Neural progenitor cell (in vitro differentiated cells): ENCODE measurements at regions not wholly inside any gene's neighbourhood (a gene's known extent, or its start where the extent isn't known, plus 50 kb on each side); places are given as distances from the start of the nearest gene placed in this dataset.

Experiments used
- DNase-seq: peaks from one replicate; pipeline ENCODE4 v3.0.0-alpha.2; 2016; ENCODE audit warnings: low spot score
- H2AFZ ChIP-seq: fragments of 200-600 bp; sonication (generic); replicated peaks from 2 replicates; pipeline ENCODE4 v1.6.1; 2016; ENCODE audit warnings: antibody characterized with exemption
- H3F3A ChIP-seq: fragments of 200-600 bp; sonication (generic); 2 replicates; pipeline ENCODE4 v1.6.1; 2016; ENCODE audit warnings: antibody characterized with exemption, low read depth
- H3K27ac ChIP-seq: fragments of 200-600 bp; sonication (generic); 2 replicates; pipeline ENCODE4 v1.5.1; 2016; ENCODE audit warnings: mild to moderate bottlenecking
- H3K27me3 ChIP-seq: fragments of 200-600 bp; sonication (generic); 2 replicates; pipeline ENCODE4 v1.6.1; 2016; ENCODE audit warnings: mild to moderate bottlenecking, moderate library complexity
- H3K36me3 ChIP-seq: fragments of 200-600 bp; sonication (generic); 2 replicates; pipeline ENCODE4 v1.5.1; 2016
- H3K4me1 ChIP-seq: fragments of 200-600 bp; sonication (generic); 2 replicates; pipeline ENCODE4 v1.6.1; 2016; ENCODE audit warnings: mixed run types
- H3K4me2 ChIP-seq: fragments of 200-600 bp; sonication (generic); 2 replicates; pipeline ENCODE4 v1.6.1; 2016
- H3K4me3 ChIP-seq: fragments of 200-600 bp; sonication (generic); 2 replicates; pipeline ENCODE4 v1.5.1; 2016
- H3K79me2 ChIP-seq: fragments of 200-600 bp; sonication (generic); 2 replicates; pipeline ENCODE4 v1.6.1; 2016; ENCODE audit warnings: low read depth
- H3K9ac ChIP-seq: fragments of 200-600 bp; sonication (generic); 2 replicates; pipeline ENCODE4 v1.6.1; 2016
- H3K9me3 ChIP-seq: fragments of 200-600 bp; sonication (generic); 2 replicates; pipeline ENCODE4 v1.5.1; 2016; ENCODE audit warnings: low read depth
- H4K20me1 ChIP-seq: fragments of 200-600 bp; sonication (generic); 2 replicates; pipeline ENCODE4 v1.6.1; 2016; ENCODE audit warnings: low read depth
- H3K27ac Mint-ChIP-seq: 3 replicates; pipeline ENCODE4 v1.8.0; 2021; ENCODE audit warnings: mixed read lengths
- H3K27me3 Mint-ChIP-seq: 2 replicates; pipeline ENCODE4 v1.8.0; 2022; ENCODE audit warnings: low read depth, mild to moderate bottlenecking, inconsistent platforms, moderate library complexity, mixed read lengths; ENCODE audit not compliant: insufficient read depth
- H3K36me3 Mint-ChIP-seq: 3 replicates; pipeline ENCODE4 v1.8.0; 2021; ENCODE audit warnings: mixed read lengths
- H3K4me1 Mint-ChIP-seq: 3 replicates; pipeline ENCODE4 v1.8.0; 2021; ENCODE audit warnings: mixed read lengths
- H3K4me3 Mint-ChIP-seq: 3 replicates; pipeline ENCODE4 v1.8.0; 2021; ENCODE audit warnings: mild to moderate bottlenecking, moderate library complexity, mixed read lengths
- H3K9me3 Mint-ChIP-seq: 3 replicates; pipeline ENCODE4 v1.8.0; 2020; ENCODE audit warnings: mixed read lengths
- EZH2 ChIP-seq: fragments of 200-600 bp; sonication (generic); IDR thresholded peaks from 2 replicates; pipeline ENCODE4 v1.6.1; 2017; ENCODE audit warnings: antibody characterized with exemption, mild to moderate bottlenecking, moderate library complexity
- EZH2phosphoT487 ChIP-seq: fragments of 200-600 bp; sonication (generic); IDR thresholded peaks from 2 replicates; pipeline ENCODE4 v1.6.1; 2017; ENCODE audit warnings: antibody characterized with exemption
- TF ChIP-seq, protein P1 (sequence below): fragments of 200-600 bp; sonication (generic); IDR thresholded peaks from 2 replicates; pipeline ENCODE4 v1.5.1; 2017; ENCODE audit warnings: antibody characterized with exemption, mild to moderate bottlenecking

DNA sequence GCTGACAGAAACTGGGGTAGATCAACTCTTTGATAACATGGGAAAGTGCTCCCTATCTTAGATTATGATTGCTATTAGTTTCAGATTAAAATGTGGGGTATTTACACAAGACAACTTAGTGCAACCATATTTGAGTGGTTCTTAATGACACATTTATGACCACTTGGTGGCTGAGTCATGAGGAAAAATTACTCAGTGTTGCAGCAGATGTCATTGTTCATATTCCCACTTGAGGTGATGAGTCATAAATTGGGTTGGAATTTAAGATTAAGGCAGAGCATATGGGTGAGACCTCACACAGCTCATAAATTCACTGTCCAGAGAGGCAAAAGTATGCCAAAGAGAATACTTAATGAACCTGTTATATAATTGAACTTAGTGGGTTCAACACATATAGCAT lies 408.3 kb downstream of the DMRT2 start:
- no peaks in the 10 kb centered on the region for H3F3A ChIP-seq
- no peak overlapping the region for H3K4me2 ChIP-seq
- no peaks in the 10 kb centered on the region for H3K27me3 Mint-ChIP-seq

GRCh38 chr9:1460143-1460769 lies 410.1 kb downstream of the DMRT2 start:
- Mint-ChIP-seq H3K4me1 (peaks cover 13% of the 10 kb centered on the region), H3K36me3 (no peaks in the 10 kb centered on the region), H3K27me3 (no peaks in the 10 kb centered on the region), H3K9me3 (no peaks in the 10 kb centered on the region), H3K27ac (no peak overlapping the region), H3K4me3 (no peak overlapping the region)
- H2AFZ ChIP-seq: no peak overlapping the region
- H3K4me2 ChIP-seq: no peak overlapping the region
- peaks cover 21% of the 10 kb centered on the region for H3K9me3 ChIP-seq
- no peaks in the 10 kb centered on the region for H3K27me3 ChIP-seq
- H3K4me1 ChIP-seq: no peaks in the 10 kb centered on the region
- no peak for DNase-seq
- H3K9ac ChIP-seq: no peak overlapping the region
- no peaks in the 10 kb centered on the region for H3K36me3 ChIP-seq
- H3K27ac ChIP-seq: no peak overlapping the region
- H3K4me3 ChIP-seq: no peak overlapping the region
- H3K79me2 ChIP-seq: no peaks in the 10 kb centered on the region
- TF ChIP-seq EZH2: no peak
- no peak for TF ChIP-seq EZH2phosphoT487
- TF ChIP-seq, protein P1, sequence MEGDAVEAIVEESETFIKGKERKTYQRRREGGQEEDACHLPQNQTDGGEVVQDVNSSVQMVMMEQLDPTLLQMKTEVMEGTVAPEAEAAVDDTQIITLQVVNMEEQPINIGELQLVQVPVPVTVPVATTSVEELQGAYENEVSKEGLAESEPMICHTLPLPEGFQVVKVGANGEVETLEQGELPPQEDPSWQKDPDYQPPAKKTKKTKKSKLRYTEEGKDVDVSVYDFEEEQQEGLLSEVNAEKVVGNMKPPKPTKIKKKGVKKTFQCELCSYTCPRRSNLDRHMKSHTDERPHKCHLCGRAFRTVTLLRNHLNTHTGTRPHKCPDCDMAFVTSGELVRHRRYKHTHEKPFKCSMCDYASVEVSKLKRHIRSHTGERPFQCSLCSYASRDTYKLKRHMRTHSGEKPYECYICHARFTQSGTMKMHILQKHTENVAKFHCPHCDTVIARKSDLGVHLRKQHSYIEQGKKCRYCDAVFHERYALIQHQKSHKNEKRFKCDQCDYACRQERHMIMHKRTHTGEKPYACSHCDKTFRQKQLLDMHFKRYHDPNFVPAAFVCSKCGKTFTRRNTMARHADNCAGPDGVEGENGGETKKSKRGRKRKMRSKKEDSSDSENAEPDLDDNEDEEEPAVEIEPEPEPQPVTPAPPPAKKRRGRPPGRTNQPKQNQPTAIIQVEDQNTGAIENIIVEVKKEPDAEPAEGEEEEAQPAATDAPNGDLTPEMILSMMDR: peak; percentile 20
- H3F3A ChIP-seq: no peaks in the 10 kb centered on the region
- no peaks in the 10 kb centered on the region for H4K20me1 ChIP-seq

More for the DNA sequence above, 408.3 kb downstream of the DMRT2 start:
- H3K4me3 Mint-ChIP-seq: no peak overlapping the region
- H3K9ac ChIP-seq: no peak overlapping the region
- no peaks in the 10 kb centered on the region for H3K79me2 ChIP-seq
- no peak overlapping the region for H3K4me3 ChIP-seq
- H3K27ac Mint-ChIP-seq: no peak overlapping the region
- no peaks in the 10 kb centered on the region for H3K36me3 ChIP-seq
- no peaks in the 10 kb centered on the region for H3K4me1 ChIP-seq
- H3K9me3 ChIP-seq: peaks cover 21% of the 10 kb centered on the region
- TF ChIP-seq EZH2 (no peak), EZH2phosphoT487 (no peak)
- TF ChIP-seq, protein P1: no peak
- H3K4me1 Mint-ChIP-seq: peaks cover 13% of the 10 kb centered on the region
- no peak for DNase-seq
- no peaks in the 10 kb centered on the region for H3K36me3 Mint-ChIP-seq
- H2AFZ ChIP-seq: no peak overlapping the region
- H3K27ac ChIP-seq: no peak overlapping the region
- no peaks in the 10 kb centered on the region for H3K9me3 Mint-ChIP-seq
- H4K20me1 ChIP-seq: no peaks in the 10 kb centered on the region
- no peaks in the 10 kb centered on the region for H3K27me3 ChIP-seq

DNA sequence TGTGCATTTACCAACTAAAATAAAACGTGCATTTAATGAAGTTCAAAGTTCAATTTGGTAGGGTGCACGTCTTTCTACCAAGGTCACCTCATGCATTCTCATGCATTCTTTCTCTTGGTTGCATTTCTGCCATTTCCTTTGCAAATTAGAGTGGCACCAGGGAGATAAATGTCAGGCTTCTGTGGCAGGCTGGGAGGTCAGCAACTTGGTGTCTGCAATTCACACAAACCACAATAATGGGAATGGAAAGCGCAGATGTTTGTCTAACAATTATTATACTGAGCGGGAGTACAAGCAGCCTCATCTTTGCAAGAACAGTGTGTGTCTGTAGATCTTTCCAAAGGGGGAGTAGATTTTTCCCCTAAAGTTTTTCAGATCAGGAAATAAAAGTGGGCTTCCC lies 411.7 kb downstream of the DMRT2 start:
- Mint-ChIP-seq H3K9me3 (no peaks in the 10 kb centered on the region), H3K4me3 (no peak overlapping the region), H3K27ac (no peak overlapping the region), H3K4me1 (peaks cover 13% of the 10 kb centered on the region), H3K36me3 (no peaks in the 10 kb centered on the region), H3K27me3 (no peaks in the 10 kb centered on the region)
- Histone ChIP-seq H3K4me2 (no peak overlapping the region), H3K36me3 (no peaks in the 10 kb centered on the region), H4K20me1 (no peaks in the 10 kb centered on the region), H3K27me3 (no peaks in the 10 kb centered on the region), H2AFZ (no peak overlapping the region), H3K27ac (no peak overlapping the region), H3K9ac (no peak overlapping the region), H3K9me3 (peaks cover 16% of the 10 kb centered on the region), H3K4me3 (no peak overlapping the region), H3K79me2 (no peaks in the 10 kb centered on the region), H3F3A (no peaks in the 10 kb centered on the region), H3K4me1 (no peaks in the 10 kb centered on the region)
- no peak for TF ChIP-seq EZH2
- no peak for TF ChIP-seq EZH2phosphoT487
- TF ChIP-seq, protein P1: no peak
- no peak for DNase-seq
